Subcutaneous abdominal adipose tissue (tissue), 5 donors: ENCODE measurements at regions not wholly inside any gene's neighbourhood (a gene's known extent, or its start where the extent isn't known, plus 50 kb on each side); places are given as distances from the start of the nearest gene placed in this dataset.

Source experiments
- H3K27ac ChIP-seq: one replicate; pipeline ENCODE4 v1.7.0; 2013; ENCODE audit warnings: low read depth, mild to moderate bottlenecking, inconsistent platforms, low read length, moderate library complexity
- H3K27me3 ChIP-seq, 5 donors: one replicate each; pipeline ENCODE4 v1.7.0; 2013; ENCODE audit warnings: low read length in 5 of 5, inconsistent platforms in 1 of 5; ENCODE audit not compliant: control insufficient read depth in 5 of 5, insufficient read depth in 4 of 5
- H3K36me3 ChIP-seq, 5 donors: one replicate each; pipeline ENCODE4 v1.7.0; 2013; ENCODE audit warnings: low read length in 5 of 5; ENCODE audit not compliant: control insufficient read depth in 5 of 5, insufficient read depth in 5 of 5
- H3K4me1 ChIP-seq, 5 donors: one replicate each; pipeline ENCODE4 v1.7.0; 2013; ENCODE audit warnings: low read length in 5 of 5, mild to moderate bottlenecking in 3 of 5, moderate library complexity in 1 of 5; ENCODE audit not compliant: control insufficient read depth in 5 of 5, insufficient read depth in 5 of 5
- H3K4me3 ChIP-seq, 5 donors: one replicate each; pipeline ENCODE4 v1.7.0; 2013; ENCODE audit warnings: low read length in 5 of 5, low read depth in 1 of 5
- H3K9ac ChIP-seq, 5 donors: one replicate each; pipeline ENCODE4 v1.7.0; 2013; ENCODE audit warnings: low read length in 5 of 5, mild to moderate bottlenecking in 4 of 5, moderate library complexity in 3 of 5
- H3K9me3 ChIP-seq, 5 donors: one replicate each; pipeline ENCODE4 v1.7.0; 2013; ENCODE audit warnings: low read length in 5 of 5; ENCODE audit not compliant: control insufficient read depth in 5 of 5
- donor health status: healthy.
- donor health status: healthy.
- donor health status: healthy.
- donor health status: healthy.
- donor health status: healthy.

DNA sequence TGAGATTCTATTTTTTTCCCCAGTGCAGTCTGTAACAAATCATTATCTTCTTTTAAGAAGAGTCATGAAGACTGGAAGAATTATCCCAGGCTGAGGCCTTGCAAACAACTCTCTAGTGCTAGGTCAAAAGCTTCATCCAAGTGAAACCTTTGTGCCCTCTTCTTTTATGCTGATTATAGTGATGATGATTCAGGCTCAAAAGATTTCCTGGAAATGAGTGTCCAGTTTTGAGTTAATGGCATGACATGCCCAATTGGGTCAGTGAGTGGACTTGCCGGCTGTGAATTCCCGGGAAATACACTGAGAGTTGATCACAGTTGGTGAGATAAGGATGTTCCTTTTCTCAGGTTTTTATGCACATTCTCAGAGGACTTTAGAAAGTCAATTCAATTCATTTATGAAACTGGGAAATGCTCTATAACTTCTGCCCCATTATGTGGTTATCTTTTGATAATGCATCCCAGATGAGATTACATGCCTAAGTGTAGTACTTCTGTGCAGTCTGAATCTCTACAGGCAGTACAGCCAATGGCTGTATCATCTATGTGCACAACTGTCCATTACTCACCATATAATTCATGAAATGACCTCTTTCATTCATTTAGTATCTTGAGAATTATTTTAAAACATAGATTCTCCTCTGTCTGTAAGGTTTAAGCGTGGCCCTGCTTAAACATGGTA is 66.2 kb downstream of the S1PR1 start:
- no peak overlapping the region for H3K4me3 ChIP-seq
- H3K27me3 ChIP-seq: peaks cover 0 to 8% (median 3%) of the 10 kb centered on the region in 5 donors
- H3K9ac ChIP-seq: no peak overlapping the region
- no peak overlapping the region for H3K27ac ChIP-seq
- H3K36me3 ChIP-seq: no peaks in the 10 kb centered on the region
- H3K9me3 ChIP-seq: no peaks in the 10 kb centered on the region
- no peaks in the 10 kb centered on the region for H3K4me1 ChIP-seq

DNA sequence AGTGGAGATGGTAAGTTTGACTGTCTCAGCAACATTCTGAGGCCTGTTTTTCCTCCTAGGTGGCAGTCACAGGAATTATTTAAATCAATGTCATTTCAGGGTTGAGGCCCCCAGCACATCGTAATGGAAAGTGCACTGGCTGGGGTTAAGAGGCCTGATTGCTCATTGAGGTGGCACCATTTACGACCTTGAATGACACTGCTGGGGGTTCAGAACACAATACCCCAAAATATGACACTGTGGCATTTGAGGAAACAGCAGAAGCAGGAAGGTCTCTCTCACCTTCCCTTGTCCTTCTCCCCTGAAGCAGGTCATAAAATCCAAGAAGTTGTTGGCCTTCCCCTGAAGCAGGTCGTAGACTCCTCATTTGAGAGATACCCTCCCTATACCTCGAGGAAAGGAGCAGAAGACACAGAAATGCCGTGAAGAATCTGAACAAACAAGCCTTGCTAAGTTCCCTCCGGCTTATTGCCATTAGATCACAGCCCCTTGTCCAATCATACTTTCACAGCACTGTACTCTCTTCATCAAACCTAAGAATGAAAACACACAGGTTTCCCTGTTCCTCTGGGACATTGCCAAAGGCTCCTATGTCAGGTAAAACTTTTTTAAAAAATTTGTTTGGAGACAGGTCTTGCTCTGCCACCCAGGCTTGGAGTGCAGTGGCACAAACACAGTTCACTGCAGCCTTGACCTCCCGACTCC is 71.3 kb downstream of the S1PR1 start:
- no peaks in the 10 kb centered on the region for H3K36me3 ChIP-seq
- H3K27ac ChIP-seq: no peak overlapping the region
- H3K4me3 ChIP-seq: no peak overlapping the region
- H3K4me1 ChIP-seq: peaks cover 0 to 9% (median 8%) of the 10 kb centered on the region in 5 donors
- H3K9me3 ChIP-seq: no peaks in the 10 kb centered on the region
- no peak overlapping the region for H3K9ac ChIP-seq
- H3K27me3 ChIP-seq: peaks cover 0 to 4% (median 0%) of the 10 kb centered on the region in 5 donors

DNA sequence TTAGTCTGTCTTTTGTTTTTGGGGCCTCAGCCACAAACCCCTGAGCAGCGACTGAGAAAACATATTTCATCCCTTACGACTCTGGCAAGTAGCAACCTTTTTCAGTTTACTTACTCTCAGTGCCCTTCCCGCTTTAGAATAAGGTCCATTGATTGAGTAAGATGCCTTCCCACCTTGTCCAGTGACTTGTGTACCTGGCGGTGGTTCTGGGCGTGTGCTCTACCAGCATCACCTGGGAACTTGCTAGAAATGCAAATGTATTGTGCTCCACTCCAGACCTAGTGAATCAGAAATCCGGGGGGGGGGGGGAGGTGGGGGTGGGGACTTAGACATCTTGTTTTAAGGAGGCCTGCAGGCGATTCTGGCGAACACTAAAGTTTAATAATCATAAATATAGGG is 72.1 kb downstream of the S1PR1 start:
- no peak overlapping the region for H3K27ac ChIP-seq
- H3K9me3 ChIP-seq: no peaks in the 10 kb centered on the region

DNA sequence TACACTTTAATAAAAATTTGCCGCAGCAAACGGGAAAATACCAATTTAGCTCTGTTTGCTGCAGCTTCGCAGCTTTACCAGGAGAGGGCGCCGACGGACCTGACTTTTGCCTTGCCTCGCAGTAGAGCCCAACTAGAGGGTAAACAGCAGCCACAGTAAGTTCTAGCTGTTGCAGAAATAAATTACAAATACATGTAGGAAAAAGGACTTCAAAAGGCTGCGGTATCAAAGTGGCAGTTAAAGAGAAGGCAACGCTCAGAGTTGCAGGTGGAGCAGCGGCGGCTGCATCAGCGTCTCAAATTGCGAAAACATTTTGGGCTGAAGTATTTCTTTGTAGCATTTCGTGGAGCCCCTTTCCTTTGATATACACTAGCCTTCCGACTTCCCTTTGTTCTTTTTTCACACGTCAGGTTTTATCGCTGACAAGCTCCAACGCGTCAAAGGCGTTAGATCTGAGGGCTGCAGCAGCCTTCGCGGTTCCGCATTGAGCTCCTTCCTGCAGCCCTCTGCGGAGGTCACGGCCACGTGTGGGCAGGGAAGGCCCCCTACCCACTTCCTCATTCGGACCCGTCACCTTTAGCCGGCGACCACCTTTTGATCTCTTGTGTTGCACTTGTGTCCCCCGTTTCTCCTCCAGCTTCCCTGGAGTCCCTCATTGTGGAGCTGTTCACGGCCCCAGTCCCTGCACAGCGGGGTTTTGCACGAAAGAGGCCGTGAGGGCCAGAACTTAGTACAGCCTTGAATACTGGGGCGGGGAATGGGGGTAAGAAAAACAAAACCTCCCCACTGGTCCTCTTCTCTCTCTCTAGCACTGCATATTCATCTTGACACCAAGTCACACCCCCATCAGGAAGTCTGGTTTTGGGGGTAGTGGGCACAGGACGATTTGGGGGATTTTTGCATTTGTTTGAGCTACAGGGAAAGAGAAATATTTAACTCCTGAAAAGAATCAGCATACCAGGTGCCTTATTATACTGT is 72.8 kb downstream of the S1PR1 start:
- peak overlapping the region in 2 of 5 donors; percentile 19 to 34 for H3K9ac ChIP-seq

More for the DNA sequence above, 72.1 kb downstream of the S1PR1 start:
- peaks cover 0 to 9% (median 8%) of the 10 kb centered on the region in 5 donors for H3K4me1 ChIP-seq
- no peak overlapping the region for H3K9ac ChIP-seq
- peaks cover 0 to 3% (median 0%) of the 10 kb centered on the region in 5 donors for H3K27me3 ChIP-seq
- peak overlapping the region in 3 of 5 donors; percentile 61 to 76 (median 67) for H3K4me3 ChIP-seq
- H3K36me3 ChIP-seq: no peaks in the 10 kb centered on the region

GRCh38 chr1:101310506-101310905 is 73.7 kb downstream of the S1PR1 start:
- no peak overlapping the region for H3K4me3 ChIP-seq
- no peak overlapping the region for H3K9ac ChIP-seq
- no peaks in the 10 kb centered on the region for H3K9me3 ChIP-seq
- H3K36me3 ChIP-seq: no peaks in the 10 kb centered on the region
- no peak overlapping the region for H3K27ac ChIP-seq
- no peaks in the 10 kb centered on the region for H3K27me3 ChIP-seq
- H3K4me1 ChIP-seq: peaks cover 0 to 9% (median 8%) of the 10 kb centered on the region in 5 donors

More for the DNA sequence above, 72.8 kb downstream of the S1PR1 start:
- Histone ChIP-seq H3K9me3 (no peaks in the 10 kb centered on the region), H3K4me1 (peaks cover 0 to 9% (median 8%) of the 10 kb centered on the region in 5 donors), H3K27ac (no peak overlapping the region), H3K27me3 (no peaks in the 10 kb centered on the region), H3K4me3 (peak overlapping the region; percentile 61 to 76 (median 67)), H3K36me3 (no peaks in the 10 kb centered on the region)

GRCh38 chr1:101311146-101311920 is 74.5 kb downstream of the S1PR1 start:
- H3K27me3 ChIP-seq: peaks cover 0 to 6% (median 0%) of the 10 kb centered on the region in 5 donors
- no peaks in the 10 kb centered on the region for H3K36me3 ChIP-seq
- H3K9me3 ChIP-seq: no peaks in the 10 kb centered on the region
- H3K27ac ChIP-seq: no peak overlapping the region
- no peak overlapping the region for H3K9ac ChIP-seq
- H3K4me1 ChIP-seq: peaks cover 0 to 9% (median 8%) of the 10 kb centered on the region in 5 donors
- no peak overlapping the region for H3K4me3 ChIP-seq

- Histone ChIP-seq H3K9me3 (no peaks in the 10 kb centered on the region), H3K36me3 (no peaks in the 10 kb centered on the region), H3K9ac (no peak overlapping the region), H3K4me1 (peaks cover 0 to 9% (median 8%) of the 10 kb centered on the region in 5 donors), H3K4me3 (no peak overlapping the region), H3K27me3 (peaks cover 0 to 6% (median 0%) of the 10 kb centered on the region in 5 donors), H3K27ac (no peak overlapping the region)
These were observed 75.3 kb downstream of the S1PR1 start for GRCh38 chr1:101312147-101312546.

DNA sequence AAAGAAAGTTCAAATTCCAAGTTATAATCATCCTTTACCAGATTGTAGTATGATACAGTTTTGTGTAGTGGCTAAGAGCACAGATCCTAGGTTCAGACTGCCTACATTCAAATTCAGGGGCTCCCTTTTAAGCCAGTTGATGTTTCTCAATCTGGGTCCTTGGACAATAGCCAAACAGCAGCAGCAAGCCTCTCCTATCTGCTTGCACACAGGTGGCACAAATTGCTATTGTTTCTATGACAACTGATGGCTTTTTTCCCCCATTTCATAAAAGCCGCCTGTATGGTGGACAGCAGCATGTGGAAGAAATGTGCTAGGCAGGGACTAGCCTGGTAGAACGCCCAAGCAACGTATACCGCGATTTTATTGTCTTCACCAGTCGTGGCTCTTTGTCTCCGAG is 76.5 kb downstream of the S1PR1 start:
- H3K36me3 ChIP-seq: no peaks in the 10 kb centered on the region
- no peak overlapping the region for H3K4me3 ChIP-seq
- H3K9ac ChIP-seq: no peak overlapping the region

DNA sequence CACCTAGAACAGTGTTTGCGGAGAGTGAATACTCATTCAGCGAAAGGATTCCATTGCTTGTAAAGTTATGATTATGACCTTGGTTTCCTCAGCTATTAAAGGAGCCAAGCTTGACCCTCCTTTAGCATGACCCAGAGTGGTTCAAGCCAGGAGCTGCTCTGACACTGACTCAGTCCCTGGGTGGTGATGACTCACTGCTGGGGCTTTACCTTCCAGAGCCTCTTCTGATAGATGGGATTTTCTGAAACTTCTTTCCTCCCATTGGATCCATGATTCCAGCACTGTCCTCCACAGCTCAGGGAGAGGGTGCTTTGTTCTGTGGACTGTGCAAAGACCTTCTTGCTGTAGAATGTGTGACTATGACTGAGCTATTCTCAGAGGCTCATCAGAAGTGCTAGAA is 77.4 kb downstream of the S1PR1 start:
- Histone ChIP-seq H3K9me3 (no peaks in the 10 kb centered on the region), H3K36me3 (no peaks in the 10 kb centered on the region), H3K27me3 (peaks cover 0 to 9% (median 0%) of the 10 kb centered on the region in 5 donors), H3K9ac (no peak overlapping the region), H3K4me1 (peaks cover 0 to 8% (median 8%) of the 10 kb centered on the region in 5 donors), H3K27ac (no peak overlapping the region), H3K4me3 (no peak overlapping the region)

More for the DNA sequence above, 76.5 kb downstream of the S1PR1 start:
- H3K9me3 ChIP-seq: no peaks in the 10 kb centered on the region
- H3K4me1 ChIP-seq: peaks cover 0 to 9% (median 8%) of the 10 kb centered on the region in 5 donors
- peaks cover 0 to 9% (median 0%) of the 10 kb centered on the region in 5 donors for H3K27me3 ChIP-seq
- H3K27ac ChIP-seq: no peak overlapping the region
